ENCODE measurements at regions not wholly inside any gene's neighbourhood (a gene's known extent, or its start where the extent isn't known, plus 50 kb on each side); places are given as distances from the start of the nearest gene placed in this dataset.

GRCh38 chr1:222392556-222392955 lies 155.3 kb downstream of the HHIPL2 start:
- TF ChIP-seq, protein P1, sequence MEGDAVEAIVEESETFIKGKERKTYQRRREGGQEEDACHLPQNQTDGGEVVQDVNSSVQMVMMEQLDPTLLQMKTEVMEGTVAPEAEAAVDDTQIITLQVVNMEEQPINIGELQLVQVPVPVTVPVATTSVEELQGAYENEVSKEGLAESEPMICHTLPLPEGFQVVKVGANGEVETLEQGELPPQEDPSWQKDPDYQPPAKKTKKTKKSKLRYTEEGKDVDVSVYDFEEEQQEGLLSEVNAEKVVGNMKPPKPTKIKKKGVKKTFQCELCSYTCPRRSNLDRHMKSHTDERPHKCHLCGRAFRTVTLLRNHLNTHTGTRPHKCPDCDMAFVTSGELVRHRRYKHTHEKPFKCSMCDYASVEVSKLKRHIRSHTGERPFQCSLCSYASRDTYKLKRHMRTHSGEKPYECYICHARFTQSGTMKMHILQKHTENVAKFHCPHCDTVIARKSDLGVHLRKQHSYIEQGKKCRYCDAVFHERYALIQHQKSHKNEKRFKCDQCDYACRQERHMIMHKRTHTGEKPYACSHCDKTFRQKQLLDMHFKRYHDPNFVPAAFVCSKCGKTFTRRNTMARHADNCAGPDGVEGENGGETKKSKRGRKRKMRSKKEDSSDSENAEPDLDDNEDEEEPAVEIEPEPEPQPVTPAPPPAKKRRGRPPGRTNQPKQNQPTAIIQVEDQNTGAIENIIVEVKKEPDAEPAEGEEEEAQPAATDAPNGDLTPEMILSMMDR (IDR thresholded peaks at IDR 0.05; ENCODE audit: extremely low read depth, missing control alignments), result no peak
- DNase-seq (ENCODE audit: low spot score), result no peak

GRCh38 chr1:222390181-222390580 lies 157.7 kb downstream of the HHIPL2 start:
- TF ChIP-seq, protein P1 (IDR thresholded peaks at IDR 0.05; ENCODE audit: extremely low read depth, missing control alignments), result no peak
- no peak for DNase-seq (ENCODE audit: low spot score)

DNA sequence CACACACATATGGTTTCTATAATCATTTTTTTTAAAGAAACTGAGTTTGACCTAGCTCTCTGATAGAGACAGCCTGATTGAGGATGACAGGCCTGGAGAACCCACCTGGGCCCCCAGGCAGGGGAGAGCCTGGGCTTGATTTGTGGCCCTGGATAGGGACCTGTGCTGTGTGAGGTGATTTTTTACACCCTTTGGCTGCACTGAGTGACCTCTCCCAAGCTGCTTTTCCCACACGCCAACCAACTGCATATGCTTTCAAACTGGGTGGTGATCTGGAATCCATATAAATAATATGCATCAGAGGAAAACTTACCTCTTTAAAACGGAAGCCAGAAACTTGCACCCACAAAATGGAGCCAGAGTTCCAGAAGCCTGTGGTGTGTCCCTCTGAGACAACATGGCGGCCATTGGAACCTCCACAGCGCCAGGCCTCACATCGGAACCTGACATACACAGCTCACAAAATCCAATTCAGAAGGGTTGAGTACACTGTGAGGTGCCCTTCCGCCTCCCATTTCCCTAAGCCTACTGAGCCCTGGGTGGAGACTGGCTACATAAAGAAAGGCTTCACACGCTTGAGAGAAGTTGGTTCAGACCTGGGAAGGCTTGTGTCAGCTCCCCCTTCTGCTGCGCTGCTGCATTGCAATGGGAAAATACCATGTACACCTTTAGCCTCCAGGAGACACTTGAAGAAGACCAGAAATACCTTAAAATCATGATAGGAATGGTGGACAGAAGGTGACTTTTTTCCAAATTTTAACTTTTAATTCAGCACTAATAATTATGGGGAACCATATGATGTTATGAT lies 160.7 kb downstream of the HHIPL2 start:
- no peak for DNase-seq (ENCODE audit: low spot score)
- TF ChIP-seq, protein P1 (IDR thresholded peaks at IDR 0.05; ENCODE audit: extremely low read depth, missing control alignments), result peak; percentile 1

GRCh38 chr1:222385955-222386354 lies 161.9 kb downstream of the HHIPL2 start:
- DNase-seq (ENCODE audit: low spot score), result no peak

GRCh38 chr1:222385262-222385661 lies 162.6 kb downstream of the HHIPL2 start:
- DNase-seq (ENCODE audit: low spot score), result no peak
- TF ChIP-seq, protein P1 (IDR thresholded peaks at IDR 0.05; ENCODE audit: extremely low read depth, missing control alignments), result no peak

More at GRCh38 chr1:222385955-222386354, 161.9 kb downstream of the HHIPL2 start:
- TF ChIP-seq, protein P1 (IDR thresholded peaks at IDR 0.05; ENCODE audit: extremely low read depth, missing control alignments), result no peak

DNA sequence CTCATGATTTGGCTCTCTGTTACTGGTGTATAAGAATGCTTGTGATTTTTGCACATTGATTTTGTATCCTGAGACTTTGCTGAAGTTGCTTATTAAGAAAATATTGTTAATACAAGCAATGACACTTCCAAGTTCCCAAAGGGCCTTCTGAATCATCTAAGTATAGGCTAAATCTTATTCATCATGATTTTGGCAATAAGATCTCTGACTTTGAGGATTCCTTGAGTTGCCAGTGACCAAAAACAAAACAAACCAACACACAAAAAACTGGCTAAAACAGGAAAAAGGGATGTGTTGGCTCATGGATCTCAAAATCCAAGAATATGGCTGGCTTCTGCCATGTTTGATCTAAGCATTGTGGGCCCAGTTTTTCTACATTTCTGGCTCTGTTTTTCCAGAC lies 163.4 kb downstream of the HHIPL2 start:
- DNase-seq (ENCODE audit: low spot score), result no peak
- TF ChIP-seq, protein P1 (IDR thresholded peaks at IDR 0.05; ENCODE audit: extremely low read depth, missing control alignments), result no peak

DNA sequence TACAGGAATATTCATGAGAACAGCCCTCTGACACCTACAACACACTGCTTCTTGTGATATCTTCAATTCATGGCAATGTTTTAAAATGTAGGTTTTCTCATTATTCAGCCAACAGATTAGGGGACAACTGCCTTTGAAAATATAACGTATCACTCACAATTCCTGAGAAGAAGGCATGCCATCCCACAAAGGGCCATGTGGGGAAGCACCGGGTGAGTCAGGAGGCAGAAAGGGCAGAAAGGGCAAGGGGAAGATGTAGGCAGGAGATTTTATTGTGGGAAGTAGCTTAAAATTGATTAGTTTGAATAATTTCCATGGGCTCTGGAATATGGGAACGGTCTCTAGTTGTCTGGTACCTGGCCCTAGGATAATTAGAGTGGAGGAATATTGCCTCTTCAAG lies 165.7 kb downstream of the HHIPL2 start:
- no peak for DNase-seq (ENCODE audit: low spot score)
- TF ChIP-seq, protein P1 (IDR thresholded peaks at IDR 0.05; ENCODE audit: extremely low read depth, missing control alignments), result no peak

Data from GM20000 (cell line).